GM19468 (cell line): ENCODE measurements at regions not wholly inside any gene's neighbourhood (a gene's known extent, or its start where the extent isn't known, plus 50 kb on each side); places are given as distances from the start of the nearest gene placed in this dataset.

ENCODE experiments used
- ATAC-seq: cut with Tn5 transposase; IDR thresholded peaks from one replicate; pipeline ENCODE4 v1.9.1; 2021; ENCODE audit warnings: mild to moderate bottlenecking, moderate library complexity, moderate number of reproducible peaks; ENCODE audit not compliant: unreplicated experiment; ENCODE audit errors: extremely low read depth

DNA sequence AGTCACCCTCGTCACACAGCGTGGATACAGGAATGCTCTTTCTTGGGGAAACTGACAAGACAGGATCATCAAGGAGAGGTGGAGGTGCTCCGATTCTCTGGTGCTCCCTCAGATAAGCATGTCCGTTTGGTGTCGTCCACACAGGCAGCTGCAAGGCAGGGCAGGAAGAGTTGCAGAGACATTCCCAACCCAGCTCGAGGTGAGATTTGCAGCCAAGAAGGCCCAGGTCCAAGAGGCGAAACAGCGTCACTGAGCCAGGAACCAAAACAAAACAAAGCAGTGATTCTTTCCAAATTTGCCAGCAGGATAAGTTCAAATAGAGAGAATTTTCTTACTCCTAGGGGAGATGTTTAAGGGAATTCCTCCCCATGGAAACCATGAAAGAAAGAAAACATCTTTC is 386.5 kb upstream of the PFKP start:
- ATAC-seq: no peak

DNA sequence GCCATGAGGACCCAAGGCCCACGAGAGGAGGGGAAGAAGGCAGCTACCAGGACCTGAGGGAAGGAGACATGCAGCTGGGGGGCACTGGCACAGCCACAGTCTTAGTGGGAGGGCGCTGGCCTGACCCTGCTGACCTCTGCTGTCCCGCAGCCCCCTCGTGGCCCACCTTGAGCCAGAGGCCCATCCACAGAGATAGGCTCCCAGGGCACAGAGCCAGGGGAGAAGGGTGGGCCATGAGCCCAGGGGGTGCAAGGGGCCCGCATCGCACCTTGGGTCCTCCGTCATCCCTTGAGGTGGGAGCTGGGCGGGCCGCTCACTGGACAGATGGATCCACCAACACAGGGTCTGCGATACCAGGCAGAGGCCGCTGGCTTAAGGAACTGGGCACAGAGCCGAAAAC is 387.7 kb upstream of the PFKP start:
- no peak for ATAC-seq

DNA sequence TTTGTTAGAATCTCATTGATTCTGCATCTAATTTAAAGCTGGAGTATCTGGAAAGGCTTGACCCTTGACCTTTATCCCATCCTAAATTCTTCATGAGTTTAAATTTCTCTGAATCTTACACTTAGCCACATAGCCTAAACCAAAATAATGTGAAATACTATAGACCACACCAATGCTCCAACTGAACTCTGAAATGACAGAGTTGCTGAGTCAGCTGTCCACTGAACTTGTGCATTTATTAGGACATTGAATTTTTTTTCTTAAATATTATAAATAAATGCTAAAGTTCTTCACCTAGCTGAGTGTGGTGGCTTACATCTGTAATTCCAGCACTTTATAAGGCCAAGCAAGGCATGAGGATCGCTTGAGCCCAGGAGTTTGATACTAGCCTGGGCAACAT is 390.9 kb upstream of the PFKP start:
- no peak for ATAC-seq

DNA sequence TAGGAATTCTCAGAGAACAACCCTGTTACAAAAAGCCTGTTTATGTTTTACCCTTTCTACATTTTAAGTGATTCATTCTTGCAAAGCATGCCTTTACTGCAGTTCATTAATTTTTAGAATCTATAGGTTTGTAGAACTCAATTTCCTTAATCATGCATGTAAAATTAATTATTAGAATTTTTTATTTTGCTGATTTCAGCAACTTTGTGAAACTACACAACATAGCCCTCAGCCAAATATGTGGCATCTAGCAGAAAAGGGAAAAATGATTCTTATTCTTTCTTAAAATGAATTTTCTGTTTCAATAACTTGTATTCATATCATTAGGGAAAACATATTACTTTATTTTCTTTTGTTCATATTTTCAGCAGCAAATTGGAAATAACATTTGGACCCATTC is 392.9 kb upstream of the PFKP start:
- ATAC-seq: no peak

DNA sequence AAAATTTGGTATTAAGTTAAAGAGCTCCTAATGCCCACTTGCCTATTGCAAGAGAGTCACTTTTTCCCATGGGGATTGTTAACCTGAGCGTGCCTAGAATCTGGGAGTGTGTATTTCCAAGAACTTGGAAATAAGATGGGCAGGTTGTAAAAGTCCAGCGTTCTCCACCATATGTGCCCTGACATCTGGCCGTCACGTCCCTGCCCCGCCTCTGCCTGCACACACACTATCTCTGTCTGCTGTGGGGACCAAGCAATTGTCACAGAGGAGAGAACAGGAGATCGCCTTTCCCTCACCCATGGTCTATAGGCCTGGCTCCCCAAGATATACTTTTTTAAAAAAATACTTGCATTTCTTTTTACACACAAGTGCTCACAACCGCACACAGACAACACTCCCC is 396.5 kb upstream of the PFKP start:
- no peak for ATAC-seq

DNA sequence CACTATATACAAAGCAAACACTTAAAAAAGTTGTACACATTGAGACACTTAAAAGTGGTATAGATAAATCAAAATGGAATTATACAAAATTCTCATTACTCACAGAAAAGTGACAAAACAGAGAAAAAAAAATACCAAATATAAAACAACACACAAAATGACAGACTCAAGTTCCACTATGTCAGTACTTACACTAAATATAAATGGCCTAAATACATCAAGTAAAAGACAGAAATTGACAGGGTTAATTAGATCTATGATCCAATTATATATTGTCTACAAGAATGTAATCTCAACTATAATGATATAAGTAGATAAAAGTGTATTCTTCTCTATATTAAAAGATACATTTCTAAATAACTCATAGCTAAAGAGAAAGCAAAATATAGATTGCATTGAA is 401.6 kb upstream of the PFKP start:
- ATAC-seq: no peak

DNA sequence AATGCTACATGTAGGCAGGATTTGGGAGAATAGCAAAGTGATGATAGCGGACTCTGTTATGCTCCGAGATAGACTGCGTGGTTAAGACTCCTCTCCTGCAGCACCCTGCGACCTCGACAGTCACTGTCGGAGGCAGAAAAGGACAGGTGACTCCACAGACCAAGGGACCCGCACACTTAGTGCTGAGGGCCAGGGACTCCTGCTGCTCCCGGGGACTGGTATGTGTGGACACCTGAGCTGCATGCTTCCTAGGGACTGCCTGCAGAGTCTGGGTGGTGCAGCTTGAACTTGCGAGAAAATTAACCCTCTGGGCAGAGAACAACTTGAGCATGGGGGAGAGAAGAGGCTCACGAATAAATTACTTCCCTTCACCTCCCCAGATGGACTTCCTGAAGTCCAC is 407.1 kb upstream of the PFKP start:
- ATAC-seq: no peak

DNA sequence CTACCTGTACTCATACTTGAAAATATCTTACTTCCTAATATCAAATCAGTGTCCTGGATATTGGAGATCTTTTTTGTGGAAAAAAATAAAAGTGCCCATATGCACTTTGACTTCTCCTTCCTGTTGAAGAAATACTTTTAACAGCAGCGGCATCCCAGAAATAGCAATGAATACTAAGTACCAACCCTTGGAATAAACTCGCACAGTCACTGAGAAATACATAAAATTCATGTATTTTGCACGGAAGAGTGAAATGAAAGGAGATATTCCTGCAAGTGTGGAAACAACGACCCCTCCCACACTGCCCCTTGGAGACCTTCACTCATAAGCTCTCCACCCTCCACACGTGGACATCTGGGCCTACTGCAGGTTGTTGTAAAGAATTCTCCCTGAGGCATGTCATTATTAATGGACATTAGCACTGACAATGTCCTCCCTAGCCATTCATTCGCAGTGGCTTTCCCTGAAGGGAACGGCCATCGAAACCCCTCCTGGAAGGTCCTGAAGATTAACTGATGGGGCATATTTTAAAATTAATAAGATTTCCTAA is 407.6 kb upstream of the PFKP start:
- no peak for ATAC-seq

DNA sequence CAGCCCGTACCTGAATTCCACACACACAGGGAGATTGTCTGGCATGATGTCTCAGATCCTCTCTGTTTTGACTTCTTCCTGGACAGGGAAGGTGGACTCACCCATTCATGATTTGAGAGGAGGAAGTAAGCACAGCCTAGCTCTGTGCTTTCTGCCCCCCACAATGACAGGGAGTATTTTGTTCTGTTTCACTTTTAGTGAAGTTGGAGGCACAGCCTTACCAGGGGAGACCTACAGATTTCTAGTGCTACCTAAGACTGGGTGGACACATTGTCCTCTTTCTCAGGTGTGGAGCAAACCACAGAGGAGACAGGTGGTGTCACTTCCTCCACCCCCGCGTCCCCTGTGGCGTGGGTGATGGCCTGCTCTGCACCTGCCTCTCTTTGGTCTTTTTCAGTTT is 408.6 kb upstream of the PFKP start:
- no peak for ATAC-seq

DNA sequence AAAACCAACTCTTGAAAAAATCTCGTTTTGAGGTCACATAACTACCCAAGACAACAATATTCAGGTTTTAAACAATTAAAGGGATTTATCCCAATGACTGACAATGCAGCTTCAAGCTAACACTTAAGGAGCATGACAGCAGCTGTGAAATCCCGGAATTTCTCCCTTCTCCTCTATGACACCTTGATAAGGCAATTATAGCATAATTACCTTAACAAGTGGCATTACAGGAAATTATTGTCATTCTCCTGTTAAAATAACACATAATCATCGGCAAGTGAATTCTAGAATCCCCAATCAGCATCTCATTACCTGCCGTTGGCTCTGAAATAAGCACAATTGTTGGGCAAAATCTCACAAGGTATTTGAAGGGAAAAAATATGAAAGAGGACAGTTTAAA is 417.0 kb upstream of the PFKP start:
- no peak for ATAC-seq

DNA sequence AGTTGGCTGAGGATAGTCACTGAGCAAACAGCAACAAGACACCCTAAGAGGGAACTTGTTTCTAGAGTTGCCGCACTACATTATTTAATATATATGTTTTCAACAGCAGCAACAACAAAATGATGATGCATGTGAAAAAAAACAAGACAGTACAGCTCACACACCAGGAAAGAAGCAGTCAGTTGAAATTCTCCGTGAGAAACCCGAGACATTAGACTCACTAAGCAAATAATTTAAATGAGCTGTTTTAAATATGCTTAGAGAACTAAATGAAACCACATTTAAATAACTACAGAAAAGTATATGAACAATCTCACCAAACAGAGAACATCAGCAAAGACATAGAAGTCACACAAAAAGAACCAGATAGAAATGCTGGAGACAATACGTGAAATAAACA is 426.3 kb upstream of the PFKP start:
- ATAC-seq: no peak

DNA sequence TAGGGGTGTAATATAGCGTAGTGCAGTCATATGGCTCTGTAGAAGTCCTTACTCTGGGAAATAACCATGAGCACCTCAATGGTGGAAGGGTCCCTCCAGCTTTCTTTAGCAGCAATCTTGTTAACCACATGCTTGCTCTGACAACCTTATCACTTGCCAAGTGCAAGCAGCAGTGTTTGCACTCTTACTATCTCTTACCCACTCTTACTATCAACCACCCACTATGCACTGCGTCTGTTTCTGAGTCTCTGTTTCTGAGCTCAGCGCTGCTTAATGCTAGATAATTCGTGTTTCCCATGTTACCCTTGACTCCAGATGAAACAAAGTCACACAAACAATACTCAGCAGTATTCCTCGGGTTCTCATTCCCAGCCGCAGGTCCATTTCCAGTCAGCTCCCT is 433.7 kb upstream of the PFKP start:
- ATAC-seq: no peak

DNA sequence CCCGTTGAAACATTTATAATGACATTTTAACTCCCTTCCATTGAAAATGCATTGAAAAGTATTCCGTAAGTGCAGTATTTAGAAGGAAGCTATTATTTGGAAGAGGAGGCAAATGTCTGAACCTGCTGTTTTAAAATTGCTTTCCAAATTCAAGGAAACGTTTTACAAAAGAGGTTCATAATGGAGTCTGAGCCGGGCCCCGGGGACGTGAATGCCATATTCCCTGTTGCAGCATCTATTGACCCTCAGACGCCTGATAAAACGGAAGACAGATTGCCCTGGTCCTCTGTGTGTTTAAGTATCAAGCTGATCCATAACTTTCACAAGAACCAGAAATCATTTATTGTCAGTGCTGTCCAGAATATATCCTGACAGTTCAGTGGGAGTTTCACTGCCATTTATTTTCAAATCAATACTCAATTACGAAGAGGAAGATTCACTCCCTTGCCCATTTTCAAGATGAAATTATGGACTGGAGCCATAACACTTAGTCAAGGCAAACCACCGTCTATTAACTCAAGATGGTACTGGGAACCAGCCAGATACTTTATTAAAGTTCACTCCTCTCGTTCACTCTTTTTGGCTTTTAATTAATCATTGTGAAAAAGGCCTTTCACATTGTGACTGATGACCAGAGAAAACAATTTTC is 435.7 kb upstream of the PFKP start:
- no peak for ATAC-seq

DNA sequence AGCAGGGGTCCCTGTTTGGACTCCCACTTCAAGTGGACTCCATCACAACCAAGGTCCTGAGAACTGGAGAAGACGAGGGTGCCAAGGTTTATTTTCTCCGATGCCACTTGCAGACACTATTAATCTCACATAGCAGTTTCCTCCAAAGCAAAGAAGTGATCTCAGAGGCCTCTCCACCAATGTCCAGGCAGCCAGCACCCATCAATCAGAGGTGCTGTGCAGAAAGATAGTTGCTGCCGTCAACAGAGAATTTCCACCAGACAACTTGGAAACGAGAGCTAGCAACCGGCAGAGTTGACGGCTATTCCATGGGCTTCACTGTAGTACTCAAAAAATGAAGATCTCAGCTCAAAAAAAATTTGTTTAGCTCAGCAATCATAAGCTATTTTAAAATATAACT is 438.6 kb upstream of the PFKP start:
- no peak for ATAC-seq

DNA sequence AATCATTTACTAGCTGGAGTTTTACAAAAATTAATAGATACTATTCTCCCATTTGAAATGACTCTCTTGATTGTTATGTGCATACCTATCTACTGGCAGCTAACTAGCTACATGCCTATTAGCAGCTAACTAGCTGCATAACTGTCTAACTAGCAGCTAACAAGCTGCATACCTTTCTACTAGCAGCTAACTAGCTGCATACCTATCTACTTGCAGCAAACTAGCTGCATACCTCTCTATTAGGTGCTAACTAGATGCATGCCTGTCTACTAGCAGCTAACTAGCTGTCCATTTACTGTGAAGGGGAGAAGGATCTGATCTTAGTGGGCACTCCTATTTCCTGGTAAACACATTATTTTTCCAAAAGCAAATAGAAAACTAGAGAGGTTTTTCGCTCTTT is 439.4 kb upstream of the PFKP start:
- no peak for ATAC-seq

DNA sequence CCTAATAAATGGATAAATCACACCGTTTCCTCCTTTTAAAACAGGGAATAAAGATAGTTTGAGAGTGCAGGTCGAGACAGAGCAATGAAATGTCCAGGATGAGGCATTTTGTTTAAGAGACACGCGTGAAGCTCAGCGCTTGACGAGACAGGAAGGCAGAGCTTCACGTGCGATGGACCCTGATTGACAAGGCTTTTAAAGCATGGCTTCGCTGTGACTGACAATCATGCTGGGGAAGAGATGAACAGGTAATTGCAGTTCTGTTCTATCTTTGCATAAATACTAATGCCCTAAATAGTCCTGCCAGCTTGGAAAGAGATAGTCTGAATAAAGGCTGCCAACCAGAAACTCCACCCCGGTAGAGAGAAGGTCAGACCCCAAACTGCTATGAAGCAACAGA is 442.3 kb upstream of the PFKP start:
- no peak for ATAC-seq

DNA sequence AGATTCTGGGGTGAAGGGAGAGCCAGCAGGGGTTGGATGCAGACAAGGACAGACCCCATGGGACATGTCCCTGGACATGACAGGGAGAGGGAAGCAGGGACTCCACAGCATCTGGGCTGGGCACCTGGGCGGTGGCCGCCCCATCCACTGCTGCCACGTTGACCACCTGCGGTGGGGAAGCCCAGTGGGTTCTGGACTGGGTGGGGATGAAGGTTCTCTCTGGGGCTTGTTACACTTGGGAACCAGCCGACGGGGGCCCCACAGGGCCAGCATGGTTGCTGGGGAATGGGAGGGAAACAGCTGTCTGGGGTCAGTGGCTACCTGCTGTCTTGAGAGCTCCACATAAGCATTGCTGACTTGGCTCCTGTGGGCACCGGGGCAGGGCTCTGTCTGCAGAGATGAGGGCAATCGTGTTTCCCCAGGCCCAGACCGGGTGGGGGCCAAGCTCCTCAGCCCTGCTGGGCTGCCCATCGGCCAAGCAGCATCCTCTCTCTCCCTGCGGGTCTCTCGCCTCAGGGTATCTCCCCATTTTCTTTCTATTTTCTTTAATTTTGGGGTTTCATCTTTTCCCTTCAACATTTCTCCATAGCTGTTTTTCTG is 443.6 kb upstream of the PFKP start:
- ATAC-seq: no peak

DNA sequence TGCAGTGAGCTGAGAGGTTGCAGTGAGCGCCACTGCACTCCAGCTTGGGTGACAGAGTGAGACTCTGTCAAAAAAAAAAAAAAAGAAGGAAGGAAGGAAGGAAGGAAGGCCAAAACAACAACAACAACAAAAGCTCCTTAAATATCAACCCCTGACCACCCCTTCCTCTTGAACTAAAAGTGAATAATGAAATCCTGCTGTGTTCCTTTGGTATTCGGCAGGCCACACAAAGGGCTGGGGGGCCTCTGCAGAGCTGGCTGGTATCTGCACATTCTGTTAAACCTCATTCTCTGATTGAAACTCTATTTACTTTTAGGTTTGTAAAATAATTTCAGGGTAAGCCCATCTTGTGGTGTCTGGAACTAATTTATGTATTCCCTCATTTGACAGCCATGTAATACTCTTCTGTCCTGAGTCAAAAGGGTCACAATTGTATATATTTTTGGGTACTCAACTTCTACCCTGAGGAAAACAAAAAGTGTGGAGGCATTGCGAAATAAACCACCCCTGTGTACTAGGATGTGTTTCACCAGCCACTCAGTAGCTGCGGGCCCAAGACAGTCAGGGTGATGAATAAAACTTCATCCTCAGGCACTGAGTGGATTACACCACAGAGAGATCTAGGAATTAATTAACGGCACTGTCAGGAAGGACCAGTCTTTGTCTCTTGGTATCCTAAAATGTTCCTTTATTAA is 446.4 kb upstream of the PFKP start:
- ATAC-seq: no peak

DNA sequence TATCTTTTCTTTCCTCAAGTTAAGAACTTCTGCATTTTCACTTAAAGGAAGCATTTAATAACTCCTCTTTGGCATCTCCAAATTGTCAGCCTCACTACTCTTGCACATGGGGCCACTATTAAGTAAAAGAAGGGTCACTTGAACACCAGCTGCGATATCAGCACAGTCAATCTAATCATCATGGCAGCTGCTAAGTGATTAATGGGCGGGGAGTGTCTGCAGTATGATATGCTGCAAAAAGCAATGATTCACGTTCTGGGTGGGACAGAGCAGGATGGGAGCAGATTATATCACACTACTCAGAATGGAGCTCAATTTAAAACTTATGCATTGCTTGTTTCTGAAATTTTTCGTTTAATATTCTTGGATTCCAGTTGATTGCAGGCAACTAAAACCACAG is 447.4 kb upstream of the PFKP start:
- ATAC-seq: no peak

DNA sequence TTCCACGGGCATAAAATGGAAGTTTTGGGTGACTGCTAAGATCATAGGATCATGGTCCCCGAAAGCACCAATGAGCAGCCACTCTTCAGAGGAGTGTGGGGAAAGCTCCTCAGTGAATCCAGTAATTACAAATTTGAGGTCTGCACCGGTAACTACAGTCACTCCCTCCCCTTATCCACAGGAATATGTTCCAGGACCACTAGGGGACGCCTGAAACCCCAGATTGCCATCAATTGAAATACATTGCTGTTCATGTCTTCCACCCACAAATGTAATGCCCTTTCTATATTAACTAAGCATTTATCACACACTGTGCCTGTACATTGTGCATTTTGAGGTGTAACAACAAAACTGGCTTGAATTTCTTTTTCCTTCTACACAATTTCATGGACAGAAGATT is 447.9 kb upstream of the PFKP start:
- ATAC-seq: no peak

DNA sequence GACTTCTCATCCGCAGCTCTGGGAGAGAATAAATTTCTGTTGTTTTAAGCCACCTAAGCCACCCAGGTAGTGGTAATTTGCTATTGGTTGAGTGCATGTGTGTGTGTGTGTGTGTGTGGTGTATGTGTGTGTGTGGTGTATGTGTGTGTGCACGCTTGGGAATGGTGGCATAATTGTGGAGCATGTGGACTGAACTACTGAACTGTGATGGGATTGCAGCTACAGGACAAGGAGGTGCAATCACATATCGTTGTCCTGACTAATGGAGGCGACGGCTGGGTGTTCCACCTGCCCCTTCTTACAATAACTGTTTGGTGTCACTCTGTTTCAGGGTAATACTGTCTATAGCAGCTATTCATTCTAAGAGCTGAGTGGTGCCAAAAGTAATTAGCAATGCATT is 448.7 kb upstream of the PFKP start:
- no peak for ATAC-seq

DNA sequence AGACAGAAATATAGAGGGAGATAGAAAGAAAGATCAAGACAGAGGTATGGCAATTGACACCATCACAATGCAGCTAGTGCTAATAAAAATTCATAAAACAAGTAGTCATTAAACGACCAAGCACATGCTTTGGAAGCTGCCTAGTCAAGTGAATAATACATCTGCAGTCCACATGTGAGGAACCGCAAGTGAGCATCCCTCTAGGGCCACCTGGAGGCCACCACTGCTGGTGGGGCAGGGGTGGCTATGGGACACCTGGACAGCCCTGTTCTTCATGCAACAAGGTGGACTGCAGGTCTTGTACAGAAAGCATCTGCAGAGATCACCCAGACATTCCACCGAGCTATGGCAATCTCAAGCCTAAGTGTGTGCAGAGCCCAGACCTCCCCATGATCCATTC is 451.1 kb upstream of the PFKP start:
- no peak for ATAC-seq
